K562 (cell line): ENCODE measurements at regions not wholly inside any gene's neighbourhood (a gene's known extent, or its start where the extent isn't known, plus 50 kb on each side); places are given as distances from the start of the nearest gene placed in this dataset.

Experiments used
- ATAC-seq: fragments of 200-7000 bp; cut with Tn5 transposase; 3 replicates; pipeline ENCODE4 v1.9.1; 2020; ENCODE audit warnings: moderate library complexity
- BruUV-seq: library from RNA; stranded (reverse); fragments of 400-500 nt; replicated peaks from 2 replicates; lab custom pipeline; 2021; lab: Mats Ljungman, UMichigan
- CTCF ChIA-PET: fragments of 300-600 bp; formaldehyde crosslinking; extraction: SDS; loops from one replicate; lab custom pipeline; 2021; ENCODE audit warnings: low intra/inter-chr PET ratio; lab: Yijun Ruan, JAX
- POLR2A ChIA-PET: fragments of 300-600, 350-650 bp; sonication (Branson Sonifier 250); formaldehyde crosslinking; extraction: SDS; loops from one replicate; lab custom pipeline; 2021; ENCODE audit warnings: antibody characterized with exemption, inconsistent platforms; lab: Yijun Ruan, JAX
- DNase-seq, 4 experiments: peaks; one replicate each; pipeline versions ENCODE4 v3.0.0 to v3.0.0-alpha.2; 2011 to 2018; ENCODE audit warnings: low spot score in 3 of 4, mixed read lengths in 3 of 4; ENCODE audit errors: extremely low read depth in 1 of 4
- FAIRE-seq: peaks from 2 replicates; lab custom pipeline; 2011; peaks lifted over from hg19 to GRCh38; lab: Jason Lieb, UNC
- H2AFZ ChIP-seq: 2 replicates; pipeline ENCODE4 v1.6.0; 2011; ENCODE audit warnings: low read depth, low read length, control low read depth, inconsistent platforms
- H3K27ac ChIP-seq: fragments of 200-600 bp; 3 replicates; pipeline ENCODE4 v1.8.0; 2011; ENCODE audit warnings: low read depth, mild to moderate bottlenecking, control low read depth, inconsistent platforms, low read length, moderate library complexity, mixed read lengths; ENCODE audit errors: extremely low read depth
- H3K27me3 ChIP-seq, 2 experiments: fragments of 300-600 bp in 1 of 2; 2 replicates in 1 of 2; 3 replicates in 1 of 2; pipeline versions ENCODE4 v1.6.0 to v1.8.0; 2011; ENCODE audit warnings: inconsistent platforms in 2 of 2, low read length in 2 of 2, mild to moderate bottlenecking in 1 of 2, mixed read lengths in 1 of 2, moderate library complexity in 1 of 2; ENCODE audit not compliant: control insufficient read depth in 2 of 2, insufficient read depth in 2 of 2
- H3K36me3 ChIP-seq: fragments of 300-600 bp; 3 replicates; pipeline ENCODE4 v1.8.0; 2011; ENCODE audit warnings: mild to moderate bottlenecking, low read length, inconsistent platforms; ENCODE audit not compliant: control insufficient read depth, insufficient read depth
- H3K4me1 ChIP-seq, 2 experiments: fragments of 200-600 bp in 1 of 2; replicated peaks in 1 of 2; 2 replicates in 1 of 2; 3 replicates in 1 of 2; pipeline versions ENCODE4 v1.5.1 to v1.8.0; 2011; ENCODE audit warnings: inconsistent platforms in 2 of 2, low read length in 2 of 2, mild to moderate bottlenecking in 1 of 2, mixed read lengths in 1 of 2, moderate library complexity in 1 of 2; ENCODE audit not compliant: control insufficient read depth in 2 of 2, insufficient read depth in 2 of 2
- H3K4me2 ChIP-seq: 2 replicates; pipeline ENCODE4 v1.6.1; 2011; ENCODE audit warnings: low read length, control low read depth, inconsistent platforms, mixed read lengths; ENCODE audit not compliant: insufficient read depth
- H3K4me3 ChIP-seq: fragments of 200-600 bp; sonication (generic), shearing (Covaris generic); 2 replicates; pipeline ENCODE4 v1.5.1; 2016; ENCODE audit warnings: control low read depth, inconsistent platforms
- H3K79me2 ChIP-seq: fragments of 200-600 bp; 3 replicates; pipeline ENCODE4 v1.8.0; 2011; ENCODE audit warnings: low read length, inconsistent platforms; ENCODE audit not compliant: control insufficient read depth, insufficient read depth
- H3K9ac ChIP-seq, 2 experiments: 2 replicates each; pipeline versions ENCODE4 v1.6.0 to v1.6.1; 2011; ENCODE audit warnings: low read depth in 2 of 2, low read length in 2 of 2, control low read depth in 1 of 2, inconsistent platforms in 1 of 2, mild to moderate bottlenecking in 1 of 2, mixed read lengths in 1 of 2; ENCODE audit not compliant: insufficient read depth in 1 of 2
- H3K9me1 ChIP-seq: one replicate; pipeline ENCODE4 v1.6.0; 2011; ENCODE audit warnings: inconsistent platforms, mild to moderate bottlenecking, low read length, moderate library complexity; ENCODE audit not compliant: control insufficient read depth, insufficient read depth
- H3K9me3 ChIP-seq: replicated peaks from 2 replicates; pipeline ENCODE4 v1.5.1; 2011; ENCODE audit warnings: low read depth, low read length, inconsistent platforms; ENCODE audit not compliant: control insufficient read depth, insufficient read depth
- H4K20me1 ChIP-seq: replicated peaks from 2 replicates; pipeline ENCODE4 v1.6.1; 2011; ENCODE audit warnings: low read length, inconsistent platforms, mixed read lengths; ENCODE audit not compliant: control insufficient read depth, insufficient read depth
- ARID1B ChIP-seq: fragments of 450-650 bp; IDR thresholded peaks from 2 replicates; pipeline ENCODE4 v1.6.1; 2016; ENCODE audit warnings: antibody characterized with exemption, mild to moderate bottlenecking, inconsistent platforms
- FOXJ2 ChIP-seq: fragments of 200-800 bp; sonication (Bioruptor generic); IDR thresholded peaks from 2 replicates; pipeline ENCODE4 v1.6.1; 2016; ENCODE audit warnings: missing genetic modification characterization, missing compliant biosample characterization
- MXI1 ChIP-seq: IDR thresholded peaks from 2 replicates; pipeline ENCODE4 v1.6.1; 2011; ENCODE audit warnings: low read depth, mild to moderate bottlenecking, improper control_type of control experiment, low read length
- SNAPC5 ChIP-seq: fragments of 250-450 bp; sonication (Bioruptor Pico); IDR thresholded peaks from 2 replicates; pipeline ENCODE4 v1.8.0; 2021; ENCODE audit warnings: moderate library complexity, mild to moderate bottlenecking, inconsistent platforms
- WGBS: fragments of 100-300 bp; shearing (Covaris generic); methylation state at CpG from one replicate; pipeline ENCODE4 v1.1.6; 2016; ENCODE audit warnings: low coverage, mixed read lengths; ENCODE audit not compliant: insufficient coverage; ENCODE audit errors: missing lambda C conversion rate; 5-methylcytosine and 5-hydroxymethylcytosine counted together
- in situ Hi-C: fragments of 300-500 bp; cut with MboI; formaldehyde crosslinking; loops from 4 replicates; pipeline ENCODE4 v1.15.0; 2018; ENCODE audit warnings: inconsistent platforms, mixed read lengths
- intact Hi-C: fragments of 100-400 bp; cut with micrococcal nuclease; formaldehyde crosslinking; loops from 2 replicates; pipeline ENCODE4 v1.14.2; 2022

- POLR2A ChIA-PET = no interaction called here
- Histone ChIP-seq H3K27ac (no peak overlapping the region), H3K79me2 (no peaks in the 10 kb centered on the region), H3K4me2 (no peak overlapping the region), H3K27me3 (no peaks in the 10 kb centered on the region), H3K9me3 (no peaks in the 10 kb centered on the region)
- CTCF ChIA-PET = no interaction called here
- intact Hi-C loops = no loop called here
- no peak for TF ChIP-seq SNAPC5 (CRISPR knock-in tag)
- TF ChIP-seq, all 486 proteins: peak for 0
- no TSS peak for BruUV-seq
- ATAC-seq = no peak
- no peak overlapping the region for H3K4me3 ChIP-seq
- DNase-seq = no peak
- in situ Hi-C loops = no loop called here
- WGBS = 0% methylated on average over 1 of the region's 1 CpG
- FAIRE-seq = no peak
- no peaks in the 10 kb centered on the region for H4K20me1 ChIP-seq
- no peaks in the 10 kb centered on the region for H3K36me3 ChIP-seq
- no peak overlapping the region for H2AFZ ChIP-seq
- no peaks in the 10 kb centered on the region for H3K4me1 ChIP-seq
- H3K9ac ChIP-seq = no peak overlapping the region
- no peaks in the 10 kb centered on the region for H3K9me1 ChIP-seq
Observed at GRCh38 chr17:54744750-54745149, 155.9 kb upstream of the TOM1L1 start.

- Histone ChIP-seq H3K4me2 (no peak overlapping the region), H3K27ac (no peak overlapping the region)
- TF ChIP-seq MXI1 = no peak
- TF ChIP-seq ARID1B = no peak
- no peak for TF ChIP-seq FOXJ2 (tag)
- TF ChIP-seq, all 486 proteins: peak for 0
- no TSS peak for BruUV-seq
- H4K20me1 ChIP-seq = no peaks in the 10 kb centered on the region
- POLR2A ChIA-PET = no interaction called here
- ATAC-seq = no peak
- H3K4me3 ChIP-seq = no peak overlapping the region
- in situ Hi-C loops = no loop called here
- H3K27me3 ChIP-seq = no peaks in the 10 kb centered on the region
- H3K36me3 ChIP-seq = no peaks in the 10 kb centered on the region
- DNase-seq = no peak
- no peaks in the 10 kb centered on the region for H3K9me3 ChIP-seq
- no peak overlapping the region for H2AFZ ChIP-seq
- intact Hi-C loops = no loop called here
- no peak overlapping the region for H3K9ac ChIP-seq
- H3K79me2 ChIP-seq = no peaks in the 10 kb centered on the region
- no peaks in the 10 kb centered on the region for H3K4me1 ChIP-seq
- CTCF ChIA-PET = no interaction called here
- no peak for FAIRE-seq
- H3K9me1 ChIP-seq = no peaks in the 10 kb centered on the region
Observed at GRCh38 chr17:54745239-54745638, 155.4 kb upstream of the TOM1L1 start.
